Glutamatergic neuron (in vitro differentiated cells): ENCODE measurements at regions not wholly inside any gene's neighbourhood (a gene's known extent, or its start where the extent isn't known, plus 50 kb on each side); places are given as distances from the start of the nearest gene placed in this dataset.

Experiments
- DNase-seq: peaks from one replicate; pipeline ENCODE4 v3.0.0; 2022
- H3K27ac Mint-ChIP-seq: one replicate; pipeline ENCODE4 v1.8.0; 2020; ENCODE audit warnings: mild to moderate bottlenecking, mixed read lengths, inconsistent platforms; ENCODE audit not compliant: unreplicated experiment
- H3K27me3 Mint-ChIP-seq: one replicate; pipeline ENCODE4 v1.8.0; 2020; ENCODE audit warnings: mild to moderate bottlenecking, moderate library complexity, mixed read lengths, inconsistent platforms; ENCODE audit not compliant: unreplicated experiment
- H3K36me3 Mint-ChIP-seq: one replicate; pipeline ENCODE4 v1.8.0; 2020; ENCODE audit warnings: mild to moderate bottlenecking, mixed read lengths, inconsistent platforms; ENCODE audit not compliant: unreplicated experiment
- H3K4me1 Mint-ChIP-seq: one replicate; pipeline ENCODE4 v1.8.0; 2020; ENCODE audit warnings: mild to moderate bottlenecking, low read depth, mixed read lengths, inconsistent platforms; ENCODE audit not compliant: unreplicated experiment
- H3K4me3 Mint-ChIP-seq: one replicate; pipeline ENCODE4 v1.8.0; 2020; ENCODE audit warnings: mild to moderate bottlenecking, mixed read lengths, inconsistent platforms; ENCODE audit not compliant: unreplicated experiment
- H3K9me3 Mint-ChIP-seq: one replicate; pipeline ENCODE4 v1.8.0; 2020; ENCODE audit warnings: mild to moderate bottlenecking, moderate library complexity, mixed read lengths, inconsistent platforms; ENCODE audit not compliant: unreplicated experiment
- CTCF ChIP-seq: fragments of 200-600 bp; sonication (generic); IDR thresholded peaks from one replicate; pipeline ENCODE4 v1.5.0; 2021; ENCODE audit not compliant: partially characterized antibody, unreplicated experiment

GRCh38 chr6:66948106-66948505 is 1241.1 kb upstream of the EYS start:
- Mint-ChIP-seq H3K9me3 (peaks cover 10% of the 10 kb centered on the region), H3K27me3 (peaks cover 5% of the 10 kb centered on the region), H3K4me3 (no peak overlapping the region), H3K4me1 (no peaks in the 10 kb centered on the region), H3K27ac (no peak overlapping the region), H3K36me3 (peaks cover 4% of the 10 kb centered on the region)
- no peak for DNase-seq
- no peak for TF ChIP-seq CTCF

GRCh38 chr6:66940003-66940402 is 1233.0 kb upstream of the EYS start:
- H3K36me3 Mint-ChIP-seq, result no peaks in the 10 kb centered on the region
- H3K9me3 Mint-ChIP-seq, result peaks cover 2% of the 10 kb centered on the region
- H3K27me3 Mint-ChIP-seq, result peaks cover 3% of the 10 kb centered on the region
- no peak overlapping the region for H3K4me3 Mint-ChIP-seq
- peak overlapping the region; percentile 63 for H3K27ac Mint-ChIP-seq
- TF ChIP-seq CTCF, result no peak
- peak; percentile 32 for DNase-seq
- H3K4me1 Mint-ChIP-seq, result peaks cover 8% of the 10 kb centered on the region

GRCh38 chr6:66937180-66937579 is 1230.2 kb upstream of the EYS start:
- DNase-seq, result no peak
- no peak for TF ChIP-seq CTCF
- Mint-ChIP-seq H3K9me3 (peaks cover 2% of the 10 kb centered on the region), H3K27ac (no peak overlapping the region), H3K4me1 (peaks cover 8% of the 10 kb centered on the region), H3K36me3 (no peaks in the 10 kb centered on the region), H3K4me3 (no peak overlapping the region), H3K27me3 (peaks cover 3% of the 10 kb centered on the region)

- peaks cover 2% of the 10 kb centered on the region for H3K9me3 Mint-ChIP-seq
- H3K4me3 Mint-ChIP-seq, result no peak overlapping the region
- H3K27ac Mint-ChIP-seq, result no peak overlapping the region
- H3K4me1 Mint-ChIP-seq, result peaks cover 5% of the 10 kb centered on the region
- no peak for TF ChIP-seq CTCF
- no peak for DNase-seq
- H3K27me3 Mint-ChIP-seq, result peaks cover 3% of the 10 kb centered on the region
- no peaks in the 10 kb centered on the region for H3K36me3 Mint-ChIP-seq
These were observed 1228.6 kb upstream of the EYS start for GRCh38 chr6:66935612-66936011.

GRCh38 chr6:66931787-66932186 is 1224.8 kb upstream of the EYS start:
- H3K4me1 Mint-ChIP-seq, result no peaks in the 10 kb centered on the region
- H3K27me3 Mint-ChIP-seq, result no peaks in the 10 kb centered on the region
- H3K36me3 Mint-ChIP-seq, result peaks cover 12% of the 10 kb centered on the region
- no peak overlapping the region for H3K4me3 Mint-ChIP-seq
- no peak for DNase-seq
- no peak overlapping the region for H3K27ac Mint-ChIP-seq
- peaks cover 2% of the 10 kb centered on the region for H3K9me3 Mint-ChIP-seq
- TF ChIP-seq CTCF, result no peak
